Right renal cortex interstitium (tissue), 3 donors: ENCODE measurements at regions not wholly inside any gene's neighbourhood (a gene's known extent, or its start where the extent isn't known, plus 50 kb on each side); places are given as distances from the start of the nearest gene placed in this dataset.
"Not testable (repeated sequence)": the region's sequence is repeated elsewhere in the genome, so short reads cannot be mapped to it uniquely, and the experiment has no call there.

ENCODE experiments used
- DNase-seq, 3 donors: peaks; one replicate each; pipeline ENCODE4 v3.0.0-alpha.2; 2013; ENCODE audit warnings: low read depth in 3 of 3, low spot score in 2 of 3

GRCh38 chrX:22748093-22748999, 251.4 kb upstream of the DDX53 start:
- peak in 2 of 3 donors; percentile 1 to 7 for DNase-seq

- DNase-seq: no peak
Measured at GRCh38 chrX:22758807-22759481, 240.8 kb upstream of the DDX53 start.

GRCh38 chrX:22760513-22761057, 239.2 kb upstream of the DDX53 start:
- no peak for DNase-seq

GRCh38 chrX:22788221-22788620, 211.5 kb upstream of the DDX53 start:
- DNase-seq: no peak

DNA sequence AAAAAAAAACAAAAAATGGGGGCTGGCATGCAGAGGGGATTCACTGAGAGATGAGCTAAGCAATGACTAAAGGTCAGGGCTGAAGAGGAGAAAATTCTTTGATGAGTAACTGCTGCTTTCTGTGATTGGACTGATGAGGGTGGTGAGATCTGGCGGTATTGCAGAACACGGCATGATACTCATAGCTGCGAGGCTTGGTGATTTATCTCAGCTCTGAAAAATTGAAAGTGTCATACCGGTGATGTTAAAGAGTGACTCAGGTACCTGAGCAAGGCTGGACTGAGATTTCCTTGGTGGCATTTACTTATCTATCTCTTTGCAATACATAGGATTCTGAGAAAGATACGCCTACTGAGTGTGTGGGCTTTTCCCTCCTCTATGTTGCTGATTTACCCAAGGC, 204.1 kb upstream of the DDX53 start:
- DNase-seq: no peak

- no peak for DNase-seq
Measured at GRCh38 chrX:22800360-22800759, 199.4 kb upstream of the DDX53 start.

DNA sequence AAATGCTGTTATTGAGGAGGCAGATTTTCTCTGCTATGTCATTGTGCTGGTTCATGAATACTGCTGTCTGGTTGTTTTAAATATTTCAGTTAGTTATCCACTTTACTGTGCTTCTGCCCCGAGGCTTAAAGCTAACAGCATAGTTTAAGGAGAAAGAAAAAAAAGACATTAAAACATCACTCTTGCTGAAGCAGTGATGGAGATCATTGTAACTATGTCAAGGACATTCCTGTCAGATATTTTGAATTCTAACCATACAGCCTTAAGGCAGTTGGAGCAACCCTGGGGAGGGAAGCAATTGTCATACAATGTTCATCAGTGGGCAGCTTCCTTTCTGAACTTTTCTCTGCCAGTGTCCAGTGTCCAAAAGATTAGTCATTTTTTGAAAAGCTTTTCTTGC, 199.0 kb upstream of the DDX53 start:
- no peak for DNase-seq

DNA sequence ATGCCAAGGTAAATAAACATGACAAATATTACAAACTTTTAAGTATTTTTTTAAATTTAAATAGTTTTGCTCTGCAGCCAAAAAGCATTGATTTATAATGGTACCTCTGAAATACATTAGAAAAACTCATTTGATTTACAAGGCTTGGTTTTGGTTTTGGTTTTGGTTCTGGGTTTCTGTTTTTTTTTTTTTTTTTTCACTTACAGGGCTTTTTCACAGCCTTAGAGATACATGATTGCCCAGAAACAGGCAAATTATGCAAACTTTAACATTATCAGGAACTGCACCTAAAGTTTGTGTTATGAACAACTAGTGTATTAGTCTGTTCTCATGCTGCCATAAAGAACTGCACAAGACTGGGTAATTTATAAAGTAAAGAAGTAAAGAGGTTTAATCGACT, 196.4 kb upstream of the DDX53 start:
- no peak for DNase-seq

DNA sequence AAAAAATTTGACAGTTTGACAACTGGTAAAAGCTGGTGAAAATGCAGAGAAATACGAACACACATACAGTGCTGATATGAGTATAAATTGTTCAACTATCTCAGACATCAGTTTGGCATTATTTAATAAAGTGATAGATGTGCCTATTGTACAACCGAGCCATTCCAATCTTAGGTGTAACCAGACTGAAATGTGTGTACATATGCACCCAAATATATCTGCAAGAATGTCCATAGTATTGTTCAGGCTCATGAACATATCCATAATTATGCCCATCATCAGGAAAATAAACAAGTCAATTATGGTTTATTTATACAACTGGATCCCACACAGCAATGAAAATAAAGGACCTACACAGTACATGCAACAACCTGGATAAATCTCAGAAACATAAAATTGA, 188.9 kb upstream of the DDX53 start:
- DNase-seq: no peak

DNA sequence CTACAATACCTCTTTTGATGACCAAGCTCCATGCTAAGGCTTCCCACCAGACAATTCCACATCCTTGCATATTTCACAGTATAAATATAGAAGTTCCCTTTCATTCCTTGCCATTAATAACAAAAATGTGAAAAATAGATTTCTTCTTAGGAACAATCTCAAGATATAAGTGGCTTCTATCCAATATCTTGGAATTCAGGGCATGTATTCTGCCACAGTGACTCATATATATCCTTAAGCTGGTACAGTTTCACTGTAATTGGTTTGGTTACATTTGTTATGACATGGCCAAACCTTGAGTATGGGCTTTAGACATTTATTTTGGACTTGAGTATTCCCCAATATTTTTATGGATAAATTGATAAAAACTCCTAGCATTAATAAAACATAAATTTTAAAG, 181.7 kb upstream of the DDX53 start:
- no peak for DNase-seq

GRCh38 chrX:22855693-22856092, 144.1 kb upstream of the DDX53 start:
- DNase-seq: no peak

- DNase-seq: no peak
Measured at GRCh38 chrX:22859642-22860041, 140.1 kb upstream of the DDX53 start.

DNA sequence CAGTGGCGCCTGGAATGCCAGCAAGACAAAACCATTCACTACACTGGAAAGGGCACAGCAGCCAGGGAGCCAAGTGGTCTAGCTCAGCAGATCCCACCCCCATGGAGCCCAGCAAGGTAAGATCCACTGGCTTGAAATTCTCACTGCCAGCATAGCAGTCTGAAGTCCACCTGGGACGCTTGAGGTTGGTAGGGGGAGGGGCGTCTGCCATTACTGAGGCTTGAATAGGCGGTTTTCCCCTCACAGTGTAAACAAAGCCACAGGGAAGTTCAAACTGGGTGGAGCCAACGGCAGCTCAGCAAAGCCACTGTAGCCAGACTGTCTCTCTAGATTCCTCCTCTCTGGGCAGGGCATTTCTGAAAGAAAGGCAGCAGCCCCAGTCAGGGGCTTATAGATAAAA, 133.0 kb upstream of the DDX53 start:
- DNase-seq: not testable (repeated sequence)

DNA sequence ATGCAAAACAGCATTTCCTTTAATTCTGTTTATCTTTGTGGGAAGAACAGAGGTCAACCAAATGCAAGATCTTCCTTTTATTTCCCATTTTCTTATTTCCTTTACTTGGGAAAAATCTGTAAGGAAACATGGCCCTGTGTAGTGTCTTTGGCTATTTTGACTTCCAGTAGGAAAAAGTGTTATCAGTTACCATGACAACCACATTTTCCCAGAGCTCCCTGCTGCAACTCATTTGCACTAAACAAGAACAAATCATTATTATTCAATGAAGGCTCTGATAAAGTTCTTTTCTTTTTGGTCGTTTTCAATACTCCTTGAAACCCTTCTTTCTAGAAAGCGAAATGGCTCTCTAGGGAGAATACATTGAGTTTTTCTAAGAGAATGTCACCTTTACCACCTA, 117.2 kb upstream of the DDX53 start:
- no peak for DNase-seq

GRCh38 chrX:22889819-22890218, 109.9 kb upstream of the DDX53 start:
- DNase-seq: no peak

DNA sequence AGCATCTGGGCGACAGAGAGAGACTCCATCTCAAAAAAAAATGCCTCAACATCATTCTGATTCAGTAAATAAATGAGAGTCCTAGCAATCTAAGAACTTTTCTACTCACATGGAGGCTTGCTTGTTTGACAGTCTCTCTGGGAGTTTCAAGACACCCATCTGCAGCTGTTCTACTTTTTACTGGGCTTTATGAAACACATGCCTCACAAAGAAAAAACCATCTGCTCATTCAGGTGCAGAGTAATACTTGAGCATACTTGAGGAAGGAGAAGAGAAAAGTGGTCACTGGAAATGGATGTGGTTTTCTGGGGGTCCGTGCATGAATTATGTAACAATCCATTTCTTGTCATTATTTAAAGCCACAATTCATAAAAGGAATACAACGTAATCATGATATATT, 87.1 kb upstream of the DDX53 start:
- DNase-seq: no peak

- DNase-seq: no peak
Measured at GRCh38 chrX:22922961-22923360, 76.8 kb upstream of the DDX53 start.

DNA sequence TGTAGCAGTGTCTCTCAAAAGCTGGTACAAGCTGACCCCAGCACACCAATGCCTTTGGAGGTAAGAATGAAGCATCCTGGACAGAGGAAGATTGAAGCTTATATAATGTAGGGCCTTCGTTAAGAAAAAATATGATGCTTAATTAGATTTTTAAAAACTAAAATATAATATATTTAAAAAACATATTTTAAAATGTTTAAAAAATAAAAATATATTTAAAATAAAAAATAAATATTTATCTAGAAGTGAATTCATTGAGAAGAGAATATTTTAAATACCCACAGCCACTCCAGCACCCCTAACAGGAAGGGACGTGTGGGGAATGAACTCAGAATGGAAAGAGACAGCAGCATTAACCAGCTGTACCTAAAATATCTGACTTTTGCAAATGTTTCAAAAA, 65.1 kb upstream of the DDX53 start:
- no peak for DNase-seq

- DNase-seq: no peak
Measured at GRCh38 chrX:22944945-22945344, 54.8 kb upstream of the DDX53 start.
